GM23338 (cell line): ENCODE measurements at regions not wholly inside any gene's neighbourhood (a gene's known extent, or its start where the extent isn't known, plus 50 kb on each side); places are given as distances from the start of the nearest gene placed in this dataset.

Source experiments
- CTCF ChIP-seq, 2 experiments: fragments of 200-600 bp in 1 of 2; sonication (generic) in 1 of 2; conservative IDR thresholded peaks; 2 replicates each; pipeline versions ENCODE4 v1.5.1 to v1.6.1; 2016 to 2017; ENCODE audit warnings: antibody characterized with exemption in 2 of 2, low read depth in 2 of 2, mild to moderate bottlenecking in 2 of 2, moderate library complexity in 1 of 2
- TF ChIP-seq, protein P1 (sequence below): IDR thresholded peaks from one replicate; pipeline ENCODE4 v1.6.1; 2018; ENCODE audit warnings: antibody characterized with exemption; ENCODE audit not compliant: unreplicated experiment

- 0 out of 4 replicates have a peak, but pooled peaks of 1 of the 2 experiments have one; percentile 15 for TF ChIP-seq CTCF (conservative IDR thresholded peaks at IDR 0.05; ENCODE audit: low read depth in 2 of 2)
- TF ChIP-seq, protein P1, sequence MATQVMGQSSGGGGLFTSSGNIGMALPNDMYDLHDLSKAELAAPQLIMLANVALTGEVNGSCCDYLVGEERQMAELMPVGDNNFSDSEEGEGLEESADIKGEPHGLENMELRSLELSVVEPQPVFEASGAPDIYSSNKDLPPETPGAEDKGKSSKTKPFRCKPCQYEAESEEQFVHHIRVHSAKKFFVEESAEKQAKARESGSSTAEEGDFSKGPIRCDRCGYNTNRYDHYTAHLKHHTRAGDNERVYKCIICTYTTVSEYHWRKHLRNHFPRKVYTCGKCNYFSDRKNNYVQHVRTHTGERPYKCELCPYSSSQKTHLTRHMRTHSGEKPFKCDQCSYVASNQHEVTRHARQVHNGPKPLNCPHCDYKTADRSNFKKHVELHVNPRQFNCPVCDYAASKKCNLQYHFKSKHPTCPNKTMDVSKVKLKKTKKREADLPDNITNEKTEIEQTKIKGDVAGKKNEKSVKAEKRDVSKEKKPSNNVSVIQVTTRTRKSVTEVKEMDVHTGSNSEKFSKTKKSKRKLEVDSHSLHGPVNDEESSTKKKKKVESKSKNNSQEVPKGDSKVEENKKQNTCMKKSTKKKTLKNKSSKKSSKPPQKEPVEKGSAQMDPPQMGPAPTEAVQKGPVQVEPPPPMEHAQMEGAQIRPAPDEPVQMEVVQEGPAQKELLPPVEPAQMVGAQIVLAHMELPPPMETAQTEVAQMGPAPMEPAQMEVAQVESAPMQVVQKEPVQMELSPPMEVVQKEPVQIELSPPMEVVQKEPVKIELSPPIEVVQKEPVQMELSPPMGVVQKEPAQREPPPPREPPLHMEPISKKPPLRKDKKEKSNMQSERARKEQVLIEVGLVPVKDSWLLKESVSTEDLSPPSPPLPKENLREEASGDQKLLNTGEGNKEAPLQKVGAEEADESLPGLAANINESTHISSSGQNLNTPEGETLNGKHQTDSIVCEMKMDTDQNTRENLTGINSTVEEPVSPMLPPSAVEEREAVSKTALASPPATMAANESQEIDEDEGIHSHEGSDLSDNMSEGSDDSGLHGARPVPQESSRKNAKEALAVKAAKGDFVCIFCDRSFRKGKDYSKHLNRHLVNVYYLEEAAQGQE: no peak
Measured at GRCh38 chr18:68330658-68331057, 384.2 kb downstream of the TMX3 start.
